Suprapubic skin (tissue), 4 donors: ENCODE measurements at regions not wholly inside any gene's neighbourhood (a gene's known extent, or its start where the extent isn't known, plus 50 kb on each side); places are given as distances from the start of the nearest gene placed in this dataset.

ENCODE experiments used
- DNase-seq, 2 donors: peaks; one replicate each; pipeline ENCODE4 v3.0.0-alpha.2; 2019; ENCODE audit warnings: low spot score in 2 of 2
- H3K27ac ChIP-seq: fragments of 200-600 bp; sonication (generic); one replicate; pipeline ENCODE4 v1.5.1; 2019
- H3K27me3 ChIP-seq: fragments of 200-600 bp; sonication (generic); one replicate; pipeline ENCODE4 v1.5.1; 2019
- H3K36me3 ChIP-seq: fragments of 200-600 bp; sonication (generic); one replicate; pipeline ENCODE4 v1.5.1; 2019
- H3K4me1 ChIP-seq: fragments of 200-600 bp; sonication (generic); one replicate; pipeline ENCODE4 v1.5.1; 2019
- H3K4me3 ChIP-seq: fragments of 200-600 bp; sonication (generic); one replicate; pipeline ENCODE4 v1.5.1; 2019; ENCODE audit warnings: mild to moderate bottlenecking
- H3K9me3 ChIP-seq: fragments of 200-600 bp; sonication (generic); one replicate; pipeline ENCODE4 v1.5.1; 2019
- CTCF ChIP-seq, 2 donors: fragments of 200-600 bp in 1 of 2; fragments of 450-650 bp in 1 of 2; sonication (generic) in 1 of 2; IDR thresholded peaks; one replicate each; pipeline ENCODE4 v1.5.1; 2016 to 2019; ENCODE audit warnings: antibody characterized with exemption in 2 of 2, mild to moderate bottlenecking in 1 of 2, moderate library complexity in 1 of 2
- EP300 ChIP-seq: sonication (generic); formaldehyde crosslinking; IDR thresholded peaks from one replicate; pipeline ENCODE4 v1.6.1; 2017; ENCODE audit warnings: antibody characterized with exemption
- POLR2A ChIP-seq, 2 donors: fragments of 450-650 bp; IDR thresholded peaks; one replicate each; pipeline ENCODE4 v1.6.1; 2017; ENCODE audit warnings: antibody characterized with exemption in 2 of 2, mild to moderate bottlenecking in 2 of 2, moderate library complexity in 2 of 2
- POLR2AphosphoS5 ChIP-seq, 3 donors: sonication (generic); formaldehyde crosslinking; IDR thresholded peaks; one replicate each; pipeline ENCODE4 v1.6.1; 2017; ENCODE audit warnings: antibody characterized with exemption in 3 of 3
- WGBS: methylation state at CpG from one replicate; pipeline ENCODE4 v1.1.5; 2018; 5-methylcytosine and 5-hydroxymethylcytosine counted together

GRCh38 chr12:102681747-102682146 is 201.4 kb upstream of the IGF1 start:
- TF ChIP-seq POLR2AphosphoS5 (IDR thresholded peaks at IDR 0.05) (no peak), EP300 (no peak), CTCF (IDR thresholded peaks at IDR 0.05) (no peak)
- Histone ChIP-seq H3K4me3 (no peak overlapping the region), H3K27me3 (no peaks in the 10 kb centered on the region), H3K36me3 (no peaks in the 10 kb centered on the region), H3K9me3 (peaks cover 5% of the 10 kb centered on the region), H3K4me1 (no peaks in the 10 kb centered on the region), H3K27ac (no peak overlapping the region)
- no peak for DNase-seq

GRCh38 chr12:102681309-102681708 is 200.9 kb upstream of the IGF1 start:
- H3K36me3 ChIP-seq: no peaks in the 10 kb centered on the region
- H3K4me1 ChIP-seq: no peaks in the 10 kb centered on the region
- H3K27me3 ChIP-seq: no peaks in the 10 kb centered on the region
- H3K9me3 ChIP-seq: peaks cover 5% of the 10 kb centered on the region
- 89% methylated on average over 2 of the region's 2 CpGs for WGBS
- H3K27ac ChIP-seq: no peak overlapping the region
- no peak for DNase-seq
- H3K4me3 ChIP-seq: no peak overlapping the region
- no peak for TF ChIP-seq POLR2AphosphoS5 (IDR thresholded peaks at IDR 0.05)
- TF ChIP-seq CTCF (IDR thresholded peaks at IDR 0.05): no peak
- TF ChIP-seq POLR2A (IDR thresholded peaks at IDR 0.05): no peak
- TF ChIP-seq EP300: no peak

- no peak overlapping the region for H3K4me3 ChIP-seq
- H3K27ac ChIP-seq: no peak overlapping the region
- WGBS: 80% methylated on average over 2 of the region's 2 CpGs
- no peaks in the 10 kb centered on the region for H3K27me3 ChIP-seq
- no peaks in the 10 kb centered on the region for H3K4me1 ChIP-seq
- no peak for DNase-seq
- no peaks in the 10 kb centered on the region for H3K36me3 ChIP-seq
- H3K9me3 ChIP-seq: peaks cover 5% of the 10 kb centered on the region
- TF ChIP-seq CTCF (IDR thresholded peaks at IDR 0.05): no peak
- no peak for TF ChIP-seq POLR2A (IDR thresholded peaks at IDR 0.05)
- TF ChIP-seq EP300: no peak
These were observed 199.9 kb upstream of the IGF1 start for GRCh38 chr12:102680304-102680703.

- Histone ChIP-seq H3K27me3 (no peaks in the 10 kb centered on the region), H3K4me1 (no peaks in the 10 kb centered on the region), H3K9me3 (peaks cover 16% of the 10 kb centered on the region), H3K4me3 (no peak overlapping the region), H3K27ac (no peak overlapping the region), H3K36me3 (no peaks in the 10 kb centered on the region)
- 92% methylated on average over 1 of the region's 1 CpG for WGBS
- TF ChIP-seq EP300 (no peak), CTCF (IDR thresholded peaks at IDR 0.05) (no peak), POLR2AphosphoS5 (IDR thresholded peaks at IDR 0.05) (no peak), POLR2A (IDR thresholded peaks at IDR 0.05) (no peak)
- no peak for DNase-seq
These were observed 196.4 kb upstream of the IGF1 start for GRCh38 chr12:102676812-102677211.

GRCh38 chr12:102675672-102676071 is 195.3 kb upstream of the IGF1 start:
- H3K27ac ChIP-seq: no peak overlapping the region
- H3K4me3 ChIP-seq: no peak overlapping the region
- WGBS: 72% methylated on average over 5 of the region's 5 CpGs
- H3K4me1 ChIP-seq: no peaks in the 10 kb centered on the region
- no peak for TF ChIP-seq POLR2AphosphoS5 (IDR thresholded peaks at IDR 0.05)
- TF ChIP-seq EP300: no peak
- TF ChIP-seq CTCF (IDR thresholded peaks at IDR 0.05): no peak
- TF ChIP-seq POLR2A (IDR thresholded peaks at IDR 0.05): no peak
- no peaks in the 10 kb centered on the region for H3K27me3 ChIP-seq
- DNase-seq: no peak
- H3K36me3 ChIP-seq: no peaks in the 10 kb centered on the region
- H3K9me3 ChIP-seq: peaks cover 16% of the 10 kb centered on the region
